C4-2B (cell line): ENCODE measurements at regions not wholly inside any gene's neighbourhood (a gene's known extent, or its start where the extent isn't known, plus 50 kb on each side); places are given as distances from the start of the nearest gene placed in this dataset.

Experiments
- CTCF ChIP-seq: fragments of 450-650 bp; conservative IDR thresholded peaks from 2 replicates; pipeline ENCODE4 v1.5.1; 2017; ENCODE audit warnings: mild to moderate bottlenecking
- ZFX ChIP-seq: fragments of 450-650 bp; IDR thresholded peaks from 2 replicates; pipeline ENCODE4 v1.6.1; 2017

- TF ChIP-seq CTCF (no peak), ZFX (no peak)
Measured at GRCh38 chr18:14917311-14917710, 169.3 kb downstream of the ANKRD30B start.
